Transverse colon (tissue), 4 donors: ENCODE measurements at regions not wholly inside any gene's neighbourhood (a gene's known extent, or its start where the extent isn't known, plus 50 kb on each side); places are given as distances from the start of the nearest gene placed in this dataset.

Experiments used
- DNase-seq: peaks from one replicate; pipeline ENCODE4 v3.0.0-alpha.2; 2019
- H3K27ac ChIP-seq, 4 donors: fragments of 200-600 bp; sonication (generic); 2 replicates each; pipeline ENCODE4 v1.5.1; 2016 to 2018; ENCODE audit warnings: inconsistent platforms in 4 of 4
- H3K27me3 ChIP-seq: fragments of 200-600 bp; sonication (generic); 2 replicates; pipeline ENCODE4 v1.5.1; 2017; ENCODE audit warnings: inconsistent platforms
- H3K36me3 ChIP-seq, 4 donors: fragments of 200-600 bp; sonication (generic); 2 replicates each; pipeline ENCODE4 v1.5.1; 2017 to 2019; ENCODE audit warnings: inconsistent platforms in 4 of 4
- H3K4me1 ChIP-seq, 4 donors: fragments of 200-600 bp; sonication (generic); 2 replicates each; pipeline ENCODE4 v1.5.1; 2017 to 2020; ENCODE audit warnings: inconsistent platforms in 4 of 4
- H3K4me3 ChIP-seq, 4 donors: fragments of 200-600 bp; sonication (generic); 1 replicate in 1 of 4; 2 replicates in 3 of 4; pipeline versions ENCODE4 v1.5.1 to v1.6.1; 2017 to 2019; ENCODE audit warnings: inconsistent platforms in 4 of 4
- H3K9me3 ChIP-seq, 2 donors: fragments of 200-600 bp; sonication (generic); 2 replicates each; pipeline ENCODE4 v1.5.1; 2017 to 2019; ENCODE audit warnings: inconsistent platforms in 2 of 2
- EP300 ChIP-seq: sonication (generic); formaldehyde crosslinking; IDR thresholded peaks from one replicate; pipeline ENCODE4 v1.6.1; 2017; ENCODE audit warnings: antibody characterized with exemption, low read depth
- POLR2A ChIP-seq: fragments of 450-650 bp; IDR thresholded peaks from one replicate; pipeline ENCODE4 v1.6.1; 2016; ENCODE audit warnings: antibody characterized with exemption, mild to moderate bottlenecking, moderate library complexity
- POLR2AphosphoS5 ChIP-seq, 3 donors: sonication (generic); formaldehyde crosslinking; IDR thresholded peaks; one replicate each; pipeline ENCODE4 v1.6.1; 2016; ENCODE audit warnings: antibody characterized with exemption in 3 of 3
- WGBS, 2 donors: methylation state at CpG; one replicate each; pipeline ENCODE4 v1.1.5; 2018; ENCODE audit warnings: low coverage in 1 of 2; 5-methylcytosine and 5-hydroxymethylcytosine counted together
- in situ Hi-C, 4 donors: fragments of 200-750 bp; cut with MboI; loops; one replicate each; pipeline versions ENCODE4 v1.15.0 to v1.15.1; 2017; ENCODE audit warnings: low sequenced_read_pairs in 3 of 4, low pct_ligation_motif_present in 1 of 4, low pct_unique_long_range_greater_than_20kb in 1 of 4
- intact Hi-C: fragments of 100-400 bp; cut with DNase I; formaldehyde crosslinking; loops from one replicate; pipeline ENCODE4 v1.15.1; 2023; ENCODE audit warnings: low total_unique reads
- TF ChIP-seq, protein P1 (sequence below), 5 experiments: fragments of 200-600 bp in 3 of 5; fragments of 450-650 bp in 2 of 5; sonication (generic) in 3 of 5; IDR thresholded peaks; 1 replicate in 2 of 5; 2 replicates in 3 of 5; pipeline ENCODE4 v1.5.1; 2016 to 2017; ENCODE audit warnings: antibody characterized with exemption in 5 of 5, inconsistent platforms in 3 of 5, mild to moderate bottlenecking in 2 of 5, moderate library complexity in 1 of 5

- no peak for TF ChIP-seq POLR2A
- TF ChIP-seq POLR2AphosphoS5 (IDR thresholded peaks at IDR 0.05): no peak
- TF ChIP-seq, protein P1, sequence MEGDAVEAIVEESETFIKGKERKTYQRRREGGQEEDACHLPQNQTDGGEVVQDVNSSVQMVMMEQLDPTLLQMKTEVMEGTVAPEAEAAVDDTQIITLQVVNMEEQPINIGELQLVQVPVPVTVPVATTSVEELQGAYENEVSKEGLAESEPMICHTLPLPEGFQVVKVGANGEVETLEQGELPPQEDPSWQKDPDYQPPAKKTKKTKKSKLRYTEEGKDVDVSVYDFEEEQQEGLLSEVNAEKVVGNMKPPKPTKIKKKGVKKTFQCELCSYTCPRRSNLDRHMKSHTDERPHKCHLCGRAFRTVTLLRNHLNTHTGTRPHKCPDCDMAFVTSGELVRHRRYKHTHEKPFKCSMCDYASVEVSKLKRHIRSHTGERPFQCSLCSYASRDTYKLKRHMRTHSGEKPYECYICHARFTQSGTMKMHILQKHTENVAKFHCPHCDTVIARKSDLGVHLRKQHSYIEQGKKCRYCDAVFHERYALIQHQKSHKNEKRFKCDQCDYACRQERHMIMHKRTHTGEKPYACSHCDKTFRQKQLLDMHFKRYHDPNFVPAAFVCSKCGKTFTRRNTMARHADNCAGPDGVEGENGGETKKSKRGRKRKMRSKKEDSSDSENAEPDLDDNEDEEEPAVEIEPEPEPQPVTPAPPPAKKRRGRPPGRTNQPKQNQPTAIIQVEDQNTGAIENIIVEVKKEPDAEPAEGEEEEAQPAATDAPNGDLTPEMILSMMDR (IDR thresholded peaks at IDR 0.05): no peak
- TF ChIP-seq EP300: no peak
- in situ Hi-C loops: no loop called here
- no peaks in the 10 kb centered on the region for H3K36me3 ChIP-seq
- H3K27ac ChIP-seq: no peak overlapping the region
- H3K9me3 ChIP-seq: no peaks in the 10 kb centered on the region
- intact Hi-C loops: no loop called here
- no peak for DNase-seq
- H3K4me3 ChIP-seq: no peak overlapping the region
- 63 to 70% methylated on average over 1 of the region's 1 CpG for WGBS, 2 donors
- H3K4me1 ChIP-seq: no peaks in the 10 kb centered on the region
- H3K27me3 ChIP-seq: no peaks in the 10 kb centered on the region
Measured at GRCh38 chr20:40037511-40037910, 651.5 kb downstream of the MAFB start.

- intact Hi-C loops: no loop called here
- WGBS, 2 donors: 82 to 100% methylated on average over 2 of the region's 2 CpGs
- DNase-seq: no peak
- H3K4me1 ChIP-seq: no peaks in the 10 kb centered on the region
- in situ Hi-C loops: no loop called here
- H3K4me3 ChIP-seq: no peak overlapping the region
- no peaks in the 10 kb centered on the region for H3K27me3 ChIP-seq
- no peak overlapping the region for H3K27ac ChIP-seq
- TF ChIP-seq POLR2A (no peak), EP300 (no peak), POLR2AphosphoS5 (IDR thresholded peaks at IDR 0.05) (no peak)
- TF ChIP-seq, protein P1 (IDR thresholded peaks at IDR 0.05): no peak
- H3K36me3 ChIP-seq: no peaks in the 10 kb centered on the region
- H3K9me3 ChIP-seq: no peaks in the 10 kb centered on the region
Measured at GRCh38 chr20:40029589-40029988, 659.4 kb downstream of the MAFB start.

GRCh38 chr20:40019510-40019909 is 669.5 kb downstream of the MAFB start:
- no peaks in the 10 kb centered on the region for H3K36me3 ChIP-seq
- intact Hi-C loops (no loop called here), in situ Hi-C loops (no loop called here)
- DNase-seq: no peak
- no peaks in the 10 kb centered on the region for H3K4me1 ChIP-seq
- H3K27me3 ChIP-seq: no peaks in the 10 kb centered on the region
- no peak overlapping the region for H3K4me3 ChIP-seq
- no peak overlapping the region for H3K27ac ChIP-seq
- H3K9me3 ChIP-seq: no peaks in the 10 kb centered on the region
- WGBS, 2 donors: 35% methylated on average over 5 of the region's 5 CpGs; no CpG with 5 or more reads in 1 of the 2 donors
- TF ChIP-seq POLR2A (no peak), EP300 (no peak), POLR2AphosphoS5 (IDR thresholded peaks at IDR 0.05) (no peak)
- TF ChIP-seq, protein P1 (IDR thresholded peaks at IDR 0.05): no peak

- intact Hi-C loops: no loop called here
- Histone ChIP-seq H3K27me3 (no peaks in the 10 kb centered on the region), H3K9me3 (no peaks in the 10 kb centered on the region), H3K4me1 (no peaks in the 10 kb centered on the region), H3K36me3 (no peaks in the 10 kb centered on the region), H3K27ac (no peak overlapping the region), H3K4me3 (no peak overlapping the region)
- no peak for DNase-seq
- in situ Hi-C loops: no loop called here
- 21 to 27% methylated on average over 1 of the region's 1 CpG for WGBS, 2 donors
- TF ChIP-seq POLR2AphosphoS5 (IDR thresholded peaks at IDR 0.05): no peak
- TF ChIP-seq, protein P1 (IDR thresholded peaks at IDR 0.05): no peak
- no peak for TF ChIP-seq POLR2A
- no peak for TF ChIP-seq EP300
Measured at GRCh38 chr20:40017765-40018164, 671.3 kb downstream of the MAFB start.
